Renal cortex interstitium (tissue), 11 donors: ENCODE measurements at regions not wholly inside any gene's neighbourhood (a gene's known extent, or its start where the extent isn't known, plus 50 kb on each side); places are given as distances from the start of the nearest gene placed in this dataset.
"Not testable (repeated sequence)": the region's sequence is repeated elsewhere in the genome, so short reads cannot be mapped to it uniquely, and the experiment has no call there.

ENCODE experiments used
- DNase-seq, 11 donors: peaks; one replicate each; pipeline ENCODE4 v3.0.0-alpha.2; 2013; ENCODE audit warnings: low read depth in 9 of 11, low spot score in 4 of 11; ENCODE audit errors: extremely low read depth in 1 of 11

- DNase-seq: no peak
Observed at GRCh38 chr14:35959835-35960234, 133.7 kb downstream of the BRMS1L start.

- no peak for DNase-seq
Observed at GRCh38 chr14:35958499-35958898, 132.4 kb downstream of the BRMS1L start.

GRCh38 chr14:35956376-35957085 lies 130.4 kb downstream of the BRMS1L start:
- DNase-seq: no peak

GRCh38 chr14:35952584-35952983 lies 126.4 kb downstream of the BRMS1L start:
- no peak for DNase-seq

GRCh38 chr14:35949920-35950513 lies 123.9 kb downstream of the BRMS1L start:
- peak in 9 of 11 donors; percentile 3 to 51 (median 10) for DNase-seq

- not testable (repeated sequence) for DNase-seq
Observed at GRCh38 chr14:35947983-35948382, 121.8 kb downstream of the BRMS1L start.

- DNase-seq: no peak
Observed at GRCh38 chr14:35944847-35945246, 118.7 kb downstream of the BRMS1L start.

GRCh38 chr14:35940291-35940690 lies 114.2 kb downstream of the BRMS1L start:
- no peak for DNase-seq

- DNase-seq: no peak
Observed at GRCh38 chr14:35938770-35939169, 112.6 kb downstream of the BRMS1L start.

- no peak for DNase-seq
Observed at GRCh38 chr14:35934499-35934898, 108.4 kb downstream of the BRMS1L start.

- DNase-seq: no peak
Observed at GRCh38 chr14:35932659-35933159, 106.6 kb downstream of the BRMS1L start.

GRCh38 chr14:35932136-35932535 lies 106.0 kb downstream of the BRMS1L start:
- DNase-seq: no peak

- DNase-seq: no peak
Observed at GRCh38 chr14:35931346-35931745, 105.2 kb downstream of the BRMS1L start.

GRCh38 chr14:35929186-35929585 lies 103.0 kb downstream of the BRMS1L start:
- no peak for DNase-seq

GRCh38 chr14:35927727-35928126 lies 101.6 kb downstream of the BRMS1L start:
- DNase-seq: no peak

GRCh38 chr14:35925319-35925718 lies 99.2 kb downstream of the BRMS1L start:
- no peak for DNase-seq

- DNase-seq: not testable (repeated sequence)
Observed at GRCh38 chr14:35922590-35922989, 96.5 kb downstream of the BRMS1L start.

GRCh38 chr14:35921745-35922144 lies 95.6 kb downstream of the BRMS1L start:
- no peak for DNase-seq
